Femur (tissue), 1 donor: ENCODE measurements at regions not wholly inside any gene's neighbourhood (a gene's known extent, or its start where the extent isn't known, plus 50 kb on each side); places are given as distances from the start of the nearest gene placed in this dataset.
A peak's percentile ranks its signal among the peaks of the same experiment; 100 is the strongest.
"Not testable (repeated sequence)": the region's sequence is repeated elsewhere in the genome, so short reads cannot be mapped to it uniquely, and the experiment has no call there.

ENCODE experiments used
- DNase-seq: peaks from one replicate; pipeline ENCODE4 v3.0.0-alpha.2; 2017

DNA sequence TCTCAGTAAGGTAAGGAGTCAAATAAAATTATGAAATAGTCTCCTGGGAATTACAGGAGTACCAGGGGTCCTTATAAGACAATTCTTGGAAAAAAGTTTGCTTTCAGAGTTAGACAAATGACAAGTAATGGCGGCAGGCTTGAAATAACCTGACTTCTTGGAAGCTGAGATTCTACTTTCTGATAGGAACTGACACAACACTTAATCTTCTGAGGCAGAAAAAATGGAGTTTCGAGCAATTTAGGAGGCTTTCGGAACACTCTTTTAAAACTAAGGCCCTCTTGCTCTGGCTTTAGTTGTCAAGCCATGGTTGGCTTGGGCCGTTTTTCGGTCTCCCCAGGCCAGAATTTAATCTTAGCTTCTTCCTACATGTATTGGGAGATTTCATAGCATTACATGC, 260.0 kb downstream of the GATA3 start:
- no peak for DNase-seq

DNA sequence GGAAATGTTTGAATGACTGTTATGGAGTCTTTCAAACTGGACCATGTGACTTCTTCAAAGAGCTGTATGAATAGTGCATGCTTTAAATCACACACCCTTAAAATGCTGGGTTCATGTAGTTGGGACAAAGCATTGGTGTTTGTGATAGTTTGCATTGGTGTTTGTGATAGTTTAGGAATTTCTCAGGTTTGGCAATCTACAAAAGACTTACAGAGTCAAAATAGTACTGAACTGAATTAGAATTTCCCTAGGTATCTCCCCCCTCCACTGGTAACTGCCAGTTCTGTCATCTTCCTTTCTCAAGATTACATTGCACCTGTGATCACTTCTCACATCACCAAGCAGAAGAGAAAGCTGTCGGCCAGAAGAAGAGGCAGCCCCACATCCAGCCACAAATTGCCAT, 261.1 kb downstream of the GATA3 start:
- DNase-seq, result no peak

DNA sequence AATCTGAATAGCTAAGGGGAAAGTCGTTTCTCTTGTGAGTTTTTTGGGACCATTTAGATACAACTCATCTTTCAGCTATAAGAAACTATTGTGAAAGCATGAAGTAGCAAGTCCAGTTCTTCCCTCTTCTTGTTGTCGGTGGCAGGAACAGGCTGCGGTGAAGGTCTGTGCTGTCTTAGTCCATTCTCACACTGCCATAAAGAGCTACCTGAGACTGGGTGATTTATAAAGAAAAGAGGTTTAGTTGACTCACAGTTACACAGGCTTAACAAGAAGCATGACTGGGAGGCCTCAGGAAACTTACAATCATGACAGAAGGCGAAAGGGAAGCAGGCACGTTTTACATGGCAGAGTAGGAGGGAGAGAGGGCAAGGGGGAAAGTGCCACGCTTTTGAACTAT, 261.8 kb downstream of the GATA3 start:
- no peak for DNase-seq

DNA sequence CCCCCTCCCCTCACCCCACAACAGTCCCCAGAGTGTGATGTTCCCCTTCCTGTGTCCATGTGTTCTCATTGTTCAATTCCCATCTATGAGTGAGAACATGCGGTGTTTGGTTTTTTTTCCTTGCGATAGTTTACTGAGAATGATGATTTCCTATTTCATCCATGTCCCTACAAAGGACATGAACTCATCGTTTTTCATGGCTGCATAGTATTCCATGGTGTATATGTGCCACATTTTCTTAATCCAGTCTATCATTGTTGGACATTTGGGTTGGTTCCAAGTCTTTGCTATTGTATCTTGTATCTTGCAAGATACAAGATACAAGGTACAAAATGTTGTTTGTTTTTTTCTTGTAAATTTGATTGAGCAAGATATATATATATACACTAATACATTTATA, 263.9 kb downstream of the GATA3 start:
- DNase-seq, result not testable (repeated sequence)

DNA sequence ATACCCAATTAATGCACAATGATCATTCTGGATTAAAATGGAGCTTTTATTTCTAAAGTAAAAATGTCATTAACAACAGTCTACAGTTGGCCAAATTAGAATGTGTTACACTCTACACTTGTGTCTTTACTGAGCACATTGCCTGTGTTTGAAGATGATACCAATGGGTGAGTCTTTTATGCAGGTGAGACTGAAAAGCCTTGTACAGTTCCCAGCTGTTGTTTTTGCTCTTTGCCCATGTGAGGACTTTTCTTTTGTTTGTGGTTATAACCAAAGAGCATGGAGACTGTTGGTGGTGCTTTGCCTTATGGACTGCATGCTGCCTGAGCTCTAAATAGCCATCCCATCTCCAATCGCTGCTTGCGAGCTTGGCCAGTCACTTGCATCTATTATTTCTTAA, 264.5 kb downstream of the GATA3 start:
- no peak for DNase-seq

DNA sequence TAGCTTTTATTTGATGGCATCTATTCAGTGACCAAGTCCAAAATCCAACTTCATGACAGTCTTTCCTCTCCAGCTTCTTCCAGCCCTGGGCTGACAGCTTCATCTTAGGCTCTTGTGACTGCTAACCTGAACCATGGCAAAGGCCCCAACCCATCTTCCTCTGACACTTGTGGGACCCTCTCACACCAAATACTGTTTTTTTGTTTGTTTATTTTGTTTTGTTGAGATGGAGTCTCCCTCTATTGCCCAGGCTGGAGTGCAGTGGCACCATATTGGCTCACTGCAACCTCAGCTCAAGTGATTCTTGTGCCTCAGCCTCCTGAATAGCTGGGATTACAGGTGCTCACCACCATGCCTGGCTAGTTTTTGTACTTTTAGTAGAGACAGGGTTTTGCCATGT, 265.2 kb downstream of the GATA3 start:
- no peak for DNase-seq

DNA sequence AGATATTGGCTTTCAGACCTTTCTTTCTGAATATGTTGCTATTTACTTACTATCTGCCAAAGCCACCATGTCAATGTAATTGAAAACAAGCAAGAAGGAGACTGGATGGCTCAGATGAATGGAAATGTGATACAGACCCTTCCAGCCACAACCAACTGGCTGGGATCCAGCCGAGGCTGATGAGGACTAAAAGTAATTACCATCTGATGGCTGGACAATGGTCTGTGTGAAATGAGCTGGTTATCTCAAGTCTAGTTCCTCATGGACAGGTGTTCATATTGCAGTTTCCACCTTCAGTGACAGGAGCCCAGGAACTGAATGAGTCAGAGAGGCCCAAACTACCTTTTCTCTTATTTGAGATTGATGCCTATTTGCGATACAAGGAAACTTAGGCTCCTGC, 267.5 kb downstream of the GATA3 start:
- DNase-seq, result no peak

DNA sequence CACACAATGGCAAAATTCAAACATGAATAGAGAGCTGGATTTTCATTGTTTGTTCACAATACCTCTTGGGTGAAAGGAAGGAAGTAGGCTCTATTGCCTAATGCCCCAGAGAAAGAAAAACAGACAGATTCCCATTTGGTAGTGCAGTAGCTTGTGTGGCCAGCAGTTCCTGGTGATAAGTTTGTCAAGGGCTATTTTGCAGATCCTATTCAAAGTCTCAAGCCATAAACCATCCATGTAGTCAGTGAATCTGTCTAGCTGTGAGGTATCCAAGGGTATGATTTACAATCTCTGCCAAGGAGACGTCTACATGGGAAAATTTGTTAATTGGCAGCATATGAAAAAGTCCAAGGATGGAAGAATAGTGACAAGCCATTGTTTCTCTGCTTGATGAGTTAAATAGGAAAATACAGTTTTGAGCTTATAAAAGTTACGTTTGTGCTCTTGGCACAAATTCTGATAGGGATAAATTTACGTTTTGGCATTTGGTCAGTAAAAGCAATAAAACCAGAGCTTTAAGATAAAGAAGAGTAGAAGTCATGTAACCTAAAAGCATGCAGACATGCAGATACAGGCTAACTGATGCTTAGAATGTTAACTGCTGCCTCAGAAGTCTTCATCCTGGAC, 269.1 kb downstream of the GATA3 start:
- no peak for DNase-seq

DNA sequence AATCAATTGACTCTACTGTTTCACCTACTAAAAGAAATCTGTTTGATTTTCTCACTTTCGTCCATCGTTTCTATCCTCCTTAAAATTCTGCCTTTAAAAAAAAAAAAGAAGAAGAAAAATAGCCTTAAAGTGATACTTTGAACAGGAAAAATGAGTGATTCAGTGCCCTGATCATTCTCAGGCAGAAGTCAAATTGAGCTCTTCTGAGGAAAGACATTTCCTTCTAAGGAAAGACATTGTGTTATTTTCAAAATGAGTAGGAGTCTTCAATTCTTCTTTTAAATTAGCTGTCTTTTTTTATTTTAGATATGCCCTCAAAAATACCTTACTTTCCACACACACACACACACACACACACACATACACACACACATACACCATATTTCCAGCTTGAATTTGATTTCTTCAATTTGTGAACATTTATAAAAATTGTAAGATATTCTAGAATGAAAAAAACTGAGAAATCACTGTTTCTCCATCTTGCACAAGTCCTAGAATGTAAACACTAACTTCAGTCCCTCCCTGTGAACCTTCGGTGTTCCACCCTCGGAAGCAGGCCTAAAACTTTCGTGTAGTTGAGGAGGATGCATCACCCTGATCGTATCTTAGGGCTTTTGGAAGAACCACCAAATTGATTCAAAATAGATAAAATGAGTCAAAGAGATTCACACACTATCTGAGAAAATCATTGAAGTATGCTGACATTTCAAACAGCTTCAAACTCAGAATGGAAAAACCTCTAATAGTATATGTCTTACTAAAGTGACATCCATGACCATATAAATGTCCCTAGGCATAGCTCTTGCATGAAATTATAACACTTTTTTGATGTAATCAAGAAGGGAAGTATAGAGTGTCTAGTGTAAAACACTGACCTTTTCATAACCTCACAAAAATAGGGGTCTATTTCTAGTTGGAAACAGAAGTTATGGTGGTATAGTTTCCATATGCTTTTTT, 270.8 kb downstream of the GATA3 start:
- DNase-seq, result no peak

DNA sequence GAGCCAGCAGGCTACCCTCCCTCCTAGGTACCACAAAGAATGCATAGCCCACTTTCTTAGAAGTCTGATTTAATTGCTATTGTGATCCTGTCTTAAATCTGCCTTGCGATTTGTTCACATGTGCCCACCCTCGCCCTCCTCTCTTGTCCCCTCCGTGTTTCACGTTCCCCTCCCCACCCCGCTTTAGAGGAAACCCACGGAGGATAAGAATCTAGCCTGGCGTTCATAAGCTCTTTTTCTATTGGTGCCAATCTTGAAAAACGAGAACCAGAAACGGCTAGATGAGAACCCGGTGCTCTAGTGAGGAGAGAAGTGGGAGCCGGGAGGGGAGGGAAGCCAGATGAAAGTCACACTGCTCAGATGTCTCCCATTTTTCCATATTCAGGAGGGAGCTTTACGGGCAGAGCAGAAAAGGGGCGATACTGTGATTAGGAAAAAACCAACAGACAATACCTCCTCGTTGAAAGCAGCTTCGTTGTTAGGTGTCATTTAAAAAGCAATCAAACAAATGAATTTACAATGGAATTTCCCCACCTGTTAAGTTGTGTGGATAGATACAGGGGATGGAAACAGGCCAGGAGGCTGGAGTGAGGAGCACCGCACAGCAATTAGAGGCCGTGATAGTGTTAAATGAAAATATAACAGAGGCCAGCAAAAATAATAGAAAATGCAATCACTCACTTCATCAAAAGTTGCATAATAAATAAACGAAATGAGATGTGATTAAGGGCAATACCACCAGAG, 272.1 kb downstream of the GATA3 start:
- no peak for DNase-seq

DNA sequence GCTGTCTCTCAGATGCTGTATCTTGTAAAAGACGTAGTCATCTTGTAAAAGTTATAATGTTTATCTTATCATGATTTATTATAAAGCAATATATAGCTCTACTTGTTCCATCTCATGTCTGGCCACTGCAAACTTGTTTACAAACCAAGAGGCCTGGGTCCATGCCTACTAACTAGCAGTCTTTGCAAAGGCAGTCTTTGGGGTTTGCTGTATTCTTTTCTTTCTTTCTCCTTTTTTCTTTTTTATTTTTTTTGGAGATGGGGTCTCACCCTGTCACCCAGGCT, 272.6 kb downstream of the GATA3 start:
- no peak for DNase-seq

DNA sequence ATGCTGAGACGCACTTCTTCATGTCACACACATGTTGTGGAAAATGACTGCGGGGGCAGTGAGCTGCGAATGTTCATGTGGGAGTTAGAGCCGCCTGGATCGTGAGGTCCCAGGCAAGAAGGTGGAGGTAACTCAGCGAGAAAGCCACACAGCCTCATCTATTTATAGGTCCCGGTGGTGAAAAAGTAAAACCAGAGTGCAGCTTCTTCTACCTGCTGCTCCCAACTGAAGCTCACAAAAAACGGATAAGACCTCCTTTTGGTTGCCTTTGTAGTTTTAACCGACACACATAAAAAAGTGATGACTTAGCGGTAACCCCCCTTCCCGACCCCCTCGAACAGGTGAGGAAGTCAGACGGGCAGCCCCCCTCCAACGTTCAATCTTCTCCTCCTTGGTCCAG, 276.9 kb downstream of the GATA3 start:
- DNase-seq, result no peak

DNA sequence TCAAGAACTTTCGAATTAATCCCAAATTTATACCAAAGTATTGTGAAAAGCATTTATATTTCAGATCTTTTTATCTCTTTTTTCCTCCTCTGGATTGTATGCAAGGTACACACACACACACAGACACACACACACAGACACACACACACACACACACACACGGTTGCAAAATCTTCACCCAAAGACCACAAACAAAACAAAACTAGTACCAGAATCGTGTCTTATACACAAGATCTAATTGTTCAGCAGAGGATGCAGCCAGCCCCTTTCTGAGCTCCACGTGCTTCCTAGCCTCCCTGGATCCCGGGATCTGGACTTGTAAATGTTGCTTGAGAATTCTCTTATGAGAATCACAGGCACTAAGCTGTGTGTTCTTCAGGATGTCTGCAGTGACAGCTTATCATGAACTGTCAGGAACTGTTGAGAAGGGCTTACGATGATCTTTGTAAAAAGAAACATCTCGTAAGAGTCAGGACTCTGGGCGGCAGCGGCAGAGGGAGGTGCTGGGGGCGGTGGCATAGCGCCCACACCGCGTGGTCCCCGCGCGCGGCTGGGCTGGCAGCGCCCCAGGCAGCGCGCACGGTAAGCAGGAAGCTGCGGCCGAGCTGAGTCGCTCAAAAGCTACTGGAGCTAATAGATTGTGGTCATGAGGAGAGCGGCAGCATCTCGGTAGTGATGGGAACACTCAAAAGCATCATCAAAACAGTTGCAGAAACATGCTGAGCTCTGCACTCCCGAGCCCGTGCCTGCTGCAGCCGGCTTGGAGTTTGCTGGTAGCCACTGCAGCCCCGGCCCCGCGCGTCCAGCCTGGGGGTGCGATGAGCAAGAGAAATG, 277.6 kb downstream of the GATA3 start:
- peak; percentile 50 for DNase-seq

DNA sequence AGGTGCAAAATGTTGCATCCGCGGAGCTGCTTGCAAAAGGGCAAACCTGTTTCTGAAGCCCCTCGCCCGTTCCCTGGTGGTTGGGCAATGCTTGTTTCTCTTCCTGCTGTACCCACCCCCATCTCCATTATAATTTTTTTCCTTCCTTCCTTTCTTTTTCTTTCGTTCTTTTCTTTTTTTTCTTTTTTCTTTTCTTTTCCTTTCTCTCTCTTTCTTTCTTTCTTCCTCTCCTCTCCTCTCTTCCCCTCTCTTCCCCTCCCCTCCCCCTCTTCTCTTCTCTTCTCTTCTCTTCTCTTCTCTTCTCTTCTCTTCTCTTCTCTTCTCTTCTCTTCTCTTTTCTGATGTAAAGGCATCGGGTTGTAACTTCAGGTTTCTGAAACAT, 278.2 kb downstream of the GATA3 start:
- DNase-seq, result no peak

DNA sequence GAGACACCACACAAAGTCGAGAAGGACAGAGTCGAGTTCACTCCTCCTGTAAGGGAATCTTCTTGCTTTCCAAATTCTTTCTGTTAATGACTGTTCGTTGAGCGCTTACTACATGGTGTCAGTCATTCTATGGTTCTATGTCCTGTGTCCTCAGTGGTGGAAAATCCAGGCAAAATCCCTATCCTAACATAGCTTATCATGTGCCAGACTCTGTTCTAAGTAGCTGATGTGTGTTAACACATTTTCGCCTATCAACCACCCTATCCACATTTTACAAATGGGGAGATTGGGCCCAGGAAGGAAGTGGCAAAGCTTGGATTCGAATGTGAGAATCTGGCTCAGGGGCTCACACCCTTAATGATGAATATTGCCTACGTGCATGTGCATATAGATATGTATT, 280.1 kb downstream of the GATA3 start:
- DNase-seq, result no peak

DNA sequence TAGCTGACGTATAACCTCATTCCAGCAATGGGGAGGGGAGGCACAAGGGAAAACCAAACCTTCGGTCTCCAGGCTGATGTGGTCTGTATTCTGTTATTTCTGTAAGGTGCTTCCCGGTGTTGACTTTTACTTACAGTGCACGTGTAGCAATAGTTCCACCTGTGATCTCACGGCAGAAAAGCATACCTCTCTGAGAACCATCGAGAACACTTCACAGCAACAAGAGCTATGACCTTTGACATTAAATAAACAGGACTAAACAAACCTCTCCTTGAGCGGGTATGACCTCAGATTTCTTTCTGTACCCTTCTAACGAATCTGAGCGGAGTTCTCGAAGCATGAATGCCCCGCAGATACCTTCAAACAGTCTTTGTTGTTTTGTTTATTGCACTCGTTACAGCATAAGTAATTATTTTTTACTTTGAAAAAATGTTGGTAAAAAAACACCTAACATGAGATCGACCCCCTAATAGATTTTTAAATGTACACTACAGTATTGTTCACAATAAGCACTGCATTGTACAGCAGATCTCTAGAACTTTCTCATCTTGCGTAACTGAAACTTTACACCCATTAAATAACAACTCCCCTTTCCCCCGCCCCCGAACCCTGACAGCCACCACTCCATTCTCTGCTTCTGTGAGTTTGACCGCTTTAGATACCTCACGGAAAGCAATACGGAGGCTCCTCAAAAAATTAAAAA, 282.3 kb downstream of the GATA3 start:
- no peak for DNase-seq

DNA sequence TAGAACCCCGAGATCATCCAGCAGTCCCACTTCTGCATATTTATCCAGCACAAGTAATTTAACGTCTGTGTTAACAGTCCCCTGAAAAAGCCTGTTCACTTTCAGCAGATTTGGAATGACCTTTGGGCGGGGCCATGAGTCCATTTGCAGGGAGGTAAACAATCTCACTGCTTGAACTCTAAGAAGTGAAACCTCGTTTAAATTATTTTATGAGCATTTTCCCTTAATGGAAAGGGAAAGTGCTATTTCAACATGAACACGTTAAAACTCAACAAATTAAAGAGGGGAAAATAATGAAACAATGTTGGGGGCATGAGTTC, 282.8 kb downstream of the GATA3 start:
- DNase-seq, result no peak

DNA sequence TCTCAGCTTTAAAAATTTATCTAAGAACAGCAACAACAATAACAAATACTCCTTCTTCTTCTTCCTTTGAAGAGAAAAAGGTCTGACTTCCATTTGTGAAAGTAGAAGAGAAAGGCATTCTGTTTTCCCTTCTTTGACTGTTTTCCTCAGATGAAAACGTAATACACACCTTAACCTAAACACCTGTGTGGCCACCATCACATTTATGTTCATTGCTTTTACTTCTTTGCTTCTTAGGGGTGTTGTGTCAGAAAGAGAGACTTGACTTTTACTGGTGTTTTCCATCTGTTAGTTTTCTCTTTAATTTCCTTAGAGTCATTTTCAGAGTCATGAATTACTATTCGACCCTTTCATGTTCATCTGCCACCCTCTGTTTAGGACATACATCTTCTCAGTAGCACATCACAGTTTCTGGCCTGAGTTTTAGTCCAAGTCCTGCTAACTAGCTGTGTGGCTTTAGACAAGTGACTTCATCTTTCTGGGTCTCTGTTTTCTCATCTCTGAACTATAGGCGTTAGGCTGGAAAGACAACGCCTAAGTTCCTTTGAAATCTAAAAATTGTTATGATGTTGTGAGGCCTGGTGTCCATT, 283.8 kb downstream of the GATA3 start:
- DNase-seq, result no peak

DNA sequence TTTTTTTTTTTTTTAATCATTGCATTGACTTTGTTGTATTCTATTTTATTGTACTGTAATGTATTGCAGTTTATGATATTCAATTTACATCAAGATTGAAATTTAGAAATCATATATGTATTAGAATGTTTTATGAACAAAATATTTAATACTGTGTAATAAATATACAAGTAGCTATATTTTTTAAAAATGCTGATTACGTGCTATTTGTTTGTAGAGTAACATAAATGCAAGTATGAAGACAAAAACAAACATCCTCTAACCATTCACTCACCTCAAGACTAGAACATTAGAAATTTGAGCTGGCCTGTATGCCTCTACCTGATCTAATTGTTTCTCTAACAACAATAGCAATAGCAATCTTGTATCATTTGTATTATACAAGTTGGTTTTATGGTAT, 290.3 kb downstream of the GATA3 start:
- no peak for DNase-seq

DNA sequence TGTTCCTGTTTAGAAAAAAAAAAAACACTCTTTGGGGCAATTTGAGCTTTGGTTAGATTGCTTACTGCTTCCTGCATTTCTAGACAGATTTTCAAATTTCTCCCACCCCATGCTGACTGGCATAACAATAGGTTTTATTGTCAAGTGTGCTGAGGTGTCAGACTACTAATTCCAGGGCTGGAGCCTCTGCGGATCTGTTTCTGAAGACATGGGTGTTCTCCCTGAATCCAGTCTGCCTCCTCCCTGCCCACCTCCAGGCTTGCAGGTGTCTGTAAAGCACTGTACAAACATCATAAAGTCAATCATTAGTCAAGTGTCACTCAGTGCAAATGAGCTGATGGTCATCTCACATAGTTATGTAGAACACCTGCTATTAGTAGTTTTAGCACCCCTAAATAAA, 292.4 kb downstream of the GATA3 start:
- DNase-seq, result no peak

DNA sequence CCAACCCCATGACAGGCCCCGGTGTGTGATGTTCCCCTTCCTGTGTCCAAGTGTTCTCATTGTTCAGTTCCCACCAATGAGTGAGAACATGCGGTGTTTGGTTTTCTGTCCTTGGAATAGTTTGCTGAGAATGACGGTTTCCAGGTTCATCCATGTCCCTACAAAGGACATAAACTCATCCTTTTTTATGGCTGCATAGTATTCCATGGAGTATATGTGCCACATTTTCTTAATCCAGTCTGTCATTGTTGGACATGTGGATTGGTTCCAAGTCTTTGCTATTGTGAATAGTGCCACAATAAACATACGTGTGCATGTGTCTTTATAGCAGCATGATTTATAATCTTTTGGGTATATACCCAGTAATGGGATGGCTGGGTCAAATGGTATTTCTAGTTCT, 293.1 kb downstream of the GATA3 start:
- not testable (repeated sequence) for DNase-seq

DNA sequence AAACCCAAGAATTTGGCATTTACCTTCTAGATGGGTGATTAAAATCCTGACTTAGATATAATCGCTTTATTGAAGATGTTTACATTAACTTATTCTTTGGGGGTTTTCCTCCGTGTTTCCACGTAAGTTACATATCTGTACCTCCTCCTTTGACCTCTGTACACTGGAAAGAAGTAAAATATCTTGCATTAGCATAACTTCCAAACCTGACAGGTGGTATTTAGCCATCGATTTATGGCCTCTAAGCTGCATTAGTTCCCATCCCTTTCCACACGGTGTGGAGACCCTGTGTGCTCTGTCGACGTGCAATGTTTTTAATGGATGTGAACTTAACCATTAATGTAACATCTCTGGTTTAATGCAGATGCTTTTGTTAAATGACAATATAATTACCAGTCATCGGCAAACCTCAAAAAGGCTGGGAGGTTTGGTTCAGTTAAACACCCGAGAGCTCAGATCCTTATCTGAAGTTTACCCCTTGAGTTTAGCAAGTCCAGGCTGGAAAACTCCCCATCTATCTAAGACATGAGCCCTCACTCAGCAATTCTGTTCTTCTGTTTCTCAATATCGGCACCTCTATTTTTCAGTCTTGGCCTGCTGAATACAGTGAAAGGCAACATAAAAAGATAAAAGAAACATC, 295.2 kb downstream of the GATA3 start:
- DNase-seq, result no peak
